Glomerular visceral epithelial cell (primary cell): ENCODE measurements at regions not wholly inside any gene's neighbourhood (a gene's known extent, or its start where the extent isn't known, plus 50 kb on each side); places are given as distances from the start of the nearest gene placed in this dataset.

Source experiments
- DNase-seq: peaks from one replicate; pipeline ENCODE4 v3.0.0-alpha.2; 2016; ENCODE audit errors: extremely low spot score

DNA sequence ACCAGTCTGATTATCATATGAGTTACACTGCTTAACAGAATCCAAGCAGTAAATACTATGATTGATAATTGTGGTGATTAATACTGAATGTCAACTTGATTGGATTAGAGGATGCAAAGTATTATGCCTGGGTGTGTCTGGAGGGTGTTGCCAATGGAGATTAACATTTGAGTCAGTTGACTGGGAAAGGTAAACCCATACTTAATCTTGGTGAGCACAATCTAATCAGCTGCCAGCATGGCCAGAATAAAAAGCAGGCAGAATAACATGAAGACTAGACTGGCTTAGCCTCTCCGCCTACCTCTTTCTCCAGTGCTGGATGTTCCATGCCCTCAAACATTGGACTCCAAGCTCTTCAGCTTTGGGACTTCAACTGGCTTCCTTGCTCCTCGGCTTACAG, 961.3 kb downstream of the ADGRL3 start:
- no peak for DNase-seq

DNA sequence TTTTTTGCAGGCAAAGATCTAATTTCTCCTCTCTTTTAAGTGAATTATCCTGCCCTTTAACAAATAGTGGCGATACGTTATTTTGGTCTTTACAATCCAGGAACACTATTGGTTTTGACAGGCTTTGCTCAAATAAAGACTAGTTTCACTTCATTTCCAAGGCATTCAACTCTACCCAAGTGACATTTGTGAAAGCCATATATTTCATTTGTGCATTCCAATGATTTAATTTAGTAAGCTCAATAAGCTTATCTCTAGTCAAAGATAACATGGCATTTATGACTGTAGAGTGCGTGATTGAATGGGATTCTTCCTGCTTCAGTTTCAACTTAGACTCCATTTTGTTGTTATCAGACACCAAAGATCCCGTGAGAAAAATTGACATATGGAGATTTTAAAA, 959.8 kb downstream of the ADGRL3 start:
- no peak for DNase-seq

DNA sequence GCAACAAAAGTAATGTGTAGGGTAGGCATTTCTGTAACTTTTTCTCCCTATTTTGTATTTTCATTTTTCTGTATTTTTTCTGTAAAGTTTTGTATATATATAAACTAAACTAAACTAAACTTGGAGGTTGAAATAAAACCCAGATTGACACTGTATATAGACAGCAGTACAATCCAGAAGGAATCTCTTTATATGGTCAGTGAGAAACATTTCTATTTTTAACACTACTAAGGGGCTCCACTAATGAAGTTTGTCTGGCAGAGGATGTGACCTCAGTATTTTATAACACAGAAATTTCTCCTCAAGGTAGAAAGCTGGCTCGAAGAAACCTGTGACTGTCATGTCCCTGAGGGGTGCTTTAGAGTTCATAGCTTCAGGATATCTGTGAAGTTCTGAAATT, 959.2 kb downstream of the ADGRL3 start:
- no peak for DNase-seq

DNA sequence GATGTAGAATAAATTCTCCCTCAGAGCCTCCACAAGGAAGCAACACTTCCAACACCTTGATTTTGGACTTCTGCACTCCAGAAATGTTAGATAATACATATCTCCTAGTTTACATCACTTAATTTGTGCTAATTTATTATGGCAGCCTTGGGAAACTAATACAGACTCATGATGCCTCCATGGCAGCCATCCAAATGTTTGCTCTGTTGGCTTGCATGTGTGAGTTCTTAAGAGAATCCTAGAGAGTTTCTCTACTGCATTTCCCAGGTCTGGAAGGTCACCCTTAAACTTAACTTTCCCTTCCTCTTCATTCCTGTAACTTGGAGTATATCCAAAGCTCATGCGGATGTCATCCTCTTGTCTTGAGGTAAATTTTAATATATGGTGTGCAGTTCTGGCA, 956.1 kb downstream of the ADGRL3 start:
- no peak for DNase-seq

DNA sequence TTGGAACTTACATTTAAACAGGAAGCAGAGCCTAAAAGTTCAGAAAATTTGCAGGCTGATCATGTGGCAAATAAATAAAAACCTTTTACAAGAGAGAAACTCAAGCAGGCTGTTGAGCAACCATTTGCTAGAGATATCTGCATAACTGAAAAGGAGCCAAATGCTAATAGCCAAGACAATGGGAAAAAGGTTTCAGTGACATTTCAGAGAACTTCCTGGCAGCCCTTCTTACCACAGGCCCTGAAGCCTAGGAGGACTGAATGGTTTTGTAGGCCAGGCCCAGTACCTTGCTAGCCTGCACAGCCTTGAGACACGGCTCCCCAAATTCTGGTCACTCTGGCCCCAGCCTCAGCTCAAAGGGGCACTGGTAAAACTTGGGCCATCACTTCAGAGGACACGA, 945.1 kb downstream of the ADGRL3 start:
- no peak for DNase-seq

DNA sequence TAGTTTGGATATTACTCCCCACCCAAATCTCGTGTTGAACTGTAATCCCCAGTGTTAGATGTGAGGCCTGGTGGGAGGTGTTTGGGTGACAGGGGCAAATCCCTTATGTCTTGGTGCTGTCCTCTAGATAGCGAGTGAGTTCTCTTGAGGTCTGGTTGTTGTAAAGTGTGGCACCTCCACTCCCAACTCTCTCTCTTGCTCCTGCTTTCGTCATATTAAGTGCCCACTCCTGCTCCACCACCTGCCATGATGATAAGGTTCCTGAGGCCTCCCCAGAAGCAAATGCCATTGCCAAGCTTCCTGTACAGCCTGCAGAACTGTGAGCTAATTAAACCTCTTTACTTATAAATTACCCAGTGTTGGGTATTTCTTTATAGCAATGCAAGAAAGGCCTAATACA, 944.3 kb downstream of the ADGRL3 start:
- no peak for DNase-seq

DNA sequence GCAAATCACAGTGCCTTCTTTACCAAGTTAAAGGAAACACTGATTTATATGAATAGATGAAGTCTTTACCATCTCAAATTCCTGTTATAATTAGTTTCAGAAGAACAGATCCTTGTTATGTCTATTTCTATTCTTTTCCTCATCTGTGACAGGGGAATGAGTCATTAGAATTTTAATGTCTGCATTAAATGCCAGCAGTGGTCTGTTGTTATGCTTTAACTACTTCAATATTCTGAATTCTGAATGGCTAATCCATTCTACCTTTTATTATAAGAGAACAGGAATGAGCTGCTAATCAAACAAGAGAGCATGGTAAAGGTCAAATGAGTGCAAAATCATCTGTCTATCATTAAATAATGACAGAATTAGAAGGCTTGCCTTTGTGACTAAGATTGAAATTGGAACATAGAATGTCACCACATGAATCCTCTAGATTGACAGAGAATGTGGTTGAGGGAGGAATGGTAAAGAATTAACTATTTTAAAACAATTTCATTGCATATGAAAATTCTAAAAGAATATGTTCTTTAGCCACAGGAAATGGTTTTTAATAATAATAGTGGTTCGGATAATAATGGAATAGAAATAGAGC, 935.5 kb downstream of the ADGRL3 start:
- DNase-seq: peak; percentile 34

DNA sequence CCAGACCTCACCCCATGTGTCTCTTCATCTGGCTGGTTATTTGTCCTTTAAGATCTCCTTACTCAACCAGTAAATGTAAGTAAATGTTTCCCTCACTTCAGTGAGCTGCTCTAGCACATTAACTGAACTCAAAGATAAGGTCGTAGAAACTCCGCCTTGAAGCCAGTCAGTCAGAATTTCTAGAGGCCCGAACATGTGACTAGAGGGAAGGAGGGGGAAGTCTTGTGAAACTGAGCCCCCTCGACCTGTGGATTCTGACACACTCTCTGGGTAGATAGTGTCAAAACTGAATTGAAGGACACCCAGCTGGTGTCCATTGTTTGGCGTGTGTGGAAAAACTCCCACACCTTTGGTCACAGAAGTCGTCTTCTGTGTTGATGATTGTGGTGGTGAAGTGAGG, 933.9 kb downstream of the ADGRL3 start:
- DNase-seq: no peak

DNA sequence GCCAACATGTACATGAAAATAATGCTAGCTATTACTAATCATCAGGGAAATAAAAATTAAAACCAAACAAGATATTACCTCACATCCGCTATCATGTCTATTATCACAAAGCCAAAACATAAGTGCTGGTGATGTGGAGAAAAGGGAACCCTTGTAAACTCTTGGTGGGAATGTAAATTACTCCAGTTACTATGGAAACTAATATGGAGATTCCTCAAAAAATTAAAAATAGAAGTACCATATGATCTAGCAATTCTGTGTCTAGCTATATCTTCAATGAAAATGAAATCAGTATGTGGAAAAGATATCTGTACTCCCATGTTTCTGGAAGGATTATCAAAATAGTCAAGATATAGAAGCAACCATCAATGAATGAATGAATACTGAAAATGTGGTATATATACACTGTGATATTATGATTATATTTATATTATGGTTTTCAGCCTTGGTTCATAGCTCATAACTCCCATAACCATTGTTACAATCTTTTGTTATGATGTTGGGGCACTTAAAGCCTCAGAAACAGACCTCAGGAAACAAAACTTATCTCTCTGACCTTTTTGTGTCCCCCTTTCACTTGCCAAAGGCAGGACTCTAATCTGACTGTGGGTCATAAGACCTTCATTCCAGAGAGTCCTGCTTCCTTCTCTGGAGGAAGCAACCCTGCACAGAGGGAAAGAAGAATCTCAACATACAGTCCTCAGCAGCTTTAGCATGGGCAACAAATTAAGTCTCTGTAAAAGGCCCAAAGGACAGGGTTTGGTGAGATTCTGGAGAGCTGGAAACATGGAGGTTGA, 933.2 kb downstream of the ADGRL3 start:
- no peak for DNase-seq

DNA sequence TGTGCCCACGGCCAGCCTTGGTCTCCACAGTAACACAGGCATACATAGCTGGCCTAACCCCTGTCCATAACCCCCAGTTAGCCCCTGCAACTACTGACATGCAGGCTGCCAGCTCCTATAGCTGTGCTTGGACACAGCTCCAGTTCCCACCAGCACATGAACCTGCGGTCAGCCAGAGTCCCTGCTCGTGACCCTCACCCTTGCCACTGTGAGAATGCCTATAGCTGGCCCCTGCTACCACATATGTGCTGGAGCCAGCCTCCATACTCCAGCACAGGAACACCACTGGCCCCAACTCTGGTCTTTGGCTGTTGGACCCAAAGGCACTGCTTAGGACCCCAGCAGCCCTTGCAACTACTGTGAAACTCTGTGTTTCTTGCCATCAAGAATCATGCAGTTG, 930.9 kb downstream of the ADGRL3 start:
- DNase-seq: no peak

DNA sequence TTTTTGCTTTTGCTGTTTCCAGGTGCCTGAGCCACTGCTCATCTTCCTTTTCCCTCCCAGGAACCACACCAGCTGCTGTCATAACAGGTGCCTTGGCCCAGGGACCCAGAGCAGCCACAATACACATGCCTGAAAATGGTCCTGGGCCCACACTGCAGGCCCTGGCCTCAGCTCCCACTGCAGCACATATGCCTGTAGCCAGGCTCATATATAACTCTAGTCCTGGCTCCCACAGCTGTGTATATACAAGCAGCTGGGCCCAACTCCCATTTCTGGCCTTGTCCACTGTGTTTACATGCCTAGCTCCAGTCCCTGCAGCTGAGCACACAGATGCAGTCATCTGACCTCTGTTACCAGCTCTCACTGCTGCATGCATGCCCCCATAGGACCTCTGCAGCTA, 930.5 kb downstream of the ADGRL3 start:
- DNase-seq: no peak

DNA sequence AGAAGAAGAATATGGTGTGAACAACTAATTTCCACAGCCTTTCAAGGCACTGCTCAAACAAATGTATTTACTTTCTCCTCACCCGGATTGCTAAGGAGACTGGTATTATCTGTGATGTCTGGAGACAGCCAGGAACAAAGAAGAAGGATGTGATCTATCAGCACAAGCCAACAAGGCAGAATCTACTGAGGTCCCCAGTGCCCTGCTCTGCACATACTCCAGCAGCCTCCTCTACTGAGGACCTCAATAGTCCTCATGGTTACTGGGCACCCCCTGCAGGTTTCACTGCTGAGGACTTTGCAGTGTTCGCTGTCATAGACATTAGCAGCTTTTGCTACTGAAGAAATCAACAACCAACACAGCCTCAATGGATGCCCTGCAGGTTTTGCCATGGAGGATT, 930.1 kb downstream of the ADGRL3 start:
- DNase-seq: no peak
